ENCODE measurements at regions not wholly inside any gene's neighbourhood (a gene's known extent, or its start where the extent isn't known, plus 50 kb on each side); places are given as distances from the start of the nearest gene placed in this dataset.
A peak's percentile ranks its signal among the peaks of the same experiment; 100 is the strongest.
"Not testable (repeated sequence)": the region's sequence is repeated elsewhere in the genome, so short reads cannot be mapped to it uniquely, and the experiment has no call there.

- DNase-seq: no peak
Measured at GRCh38 chr6:151154418-151154817, 85.3 kb upstream of the AKAP12 start.

- no peak for DNase-seq
Measured at GRCh38 chr6:151155095-151155494, 84.7 kb upstream of the AKAP12 start.

GRCh38 chr6:151160929-151161757, 78.6 kb upstream of the AKAP12 start:
- DNase-seq: peak; percentile 83

GRCh38 chr6:151164383-151164782, 75.4 kb upstream of the AKAP12 start:
- no peak for DNase-seq

GRCh38 chr6:151166180-151166579, 73.6 kb upstream of the AKAP12 start:
- DNase-seq: no peak

- no peak for DNase-seq
Measured at GRCh38 chr6:151167034-151167433, 72.7 kb upstream of the AKAP12 start.

GRCh38 chr6:151170622-151171246, 69.0 kb upstream of the AKAP12 start:
- no peak for DNase-seq

- no peak for DNase-seq
Measured at GRCh38 chr6:151172751-151173150, 67.0 kb upstream of the AKAP12 start.

GRCh38 chr6:151175662-151176445, 63.9 kb upstream of the AKAP12 start:
- DNase-seq: no peak

GRCh38 chr6:151176911-151177770, 62.6 kb upstream of the AKAP12 start:
- no peak for DNase-seq

GRCh38 chr6:151178373-151178772, 61.4 kb upstream of the AKAP12 start:
- DNase-seq: no peak

GRCh38 chr6:151179321-151179720, 60.4 kb upstream of the AKAP12 start:
- DNase-seq: no peak

GRCh38 chr6:151180330-151181048, 59.3 kb upstream of the AKAP12 start:
- DNase-seq: no peak

- peak; percentile 3 for DNase-seq
Measured at GRCh38 chr6:151181706-151182363, 57.9 kb upstream of the AKAP12 start.

- DNase-seq: not testable (repeated sequence)
Measured at GRCh38 chr6:151182958-151183357, 56.8 kb upstream of the AKAP12 start.

GRCh38 chr6:151185148-151185547, 54.6 kb upstream of the AKAP12 start:
- DNase-seq: no peak

- no peak for DNase-seq
Measured at GRCh38 chr6:151186306-151186705, 53.5 kb upstream of the AKAP12 start.

GRCh38 chr6:151186804-151187330, 52.9 kb upstream of the AKAP12 start:
- DNase-seq: no peak
